Chondrocyte (in vitro differentiated cells): ENCODE measurements at regions not wholly inside any gene's neighbourhood (a gene's known extent, or its start where the extent isn't known, plus 50 kb on each side); places are given as distances from the start of the nearest gene placed in this dataset.

Experiments
- DNase-seq: peaks from one replicate; pipeline ENCODE4 v3.0.0; 2021; ENCODE audit warnings: mixed read lengths, low spot score
- H3K27ac Mint-ChIP-seq: one replicate; pipeline ENCODE4 v1.8.0; 2021; ENCODE audit warnings: mild to moderate bottlenecking, moderate library complexity, mixed read lengths; ENCODE audit not compliant: unreplicated experiment
- H3K27me3 Mint-ChIP-seq: 2 replicates; pipeline ENCODE4 v1.8.0; 2021; ENCODE audit warnings: low read depth, mixed read lengths
- H3K36me3 Mint-ChIP-seq: 2 replicates; pipeline ENCODE4 v1.8.0; 2021; ENCODE audit warnings: low read depth, mixed read lengths
- H3K4me1 Mint-ChIP-seq: 2 replicates; pipeline ENCODE4 v1.8.0; 2021; ENCODE audit warnings: low read depth, mild to moderate bottlenecking, mixed read lengths
- H3K4me3 Mint-ChIP-seq: one replicate; pipeline ENCODE4 v1.8.0; 2021; ENCODE audit warnings: mild to moderate bottlenecking, moderate library complexity, mixed read lengths; ENCODE audit not compliant: unreplicated experiment
- H3K9me3 Mint-ChIP-seq: 2 replicates; pipeline ENCODE4 v1.8.0; 2021; ENCODE audit warnings: low read depth, mixed read lengths
- TF ChIP-seq, protein P1 (sequence below): fragments of 200-600 bp; sonication (generic); IDR thresholded peaks from 2 replicates; pipeline ENCODE4 v1.5.0; 2021; ENCODE audit warnings: antibody characterized with exemption, mild to moderate bottlenecking, moderate library complexity

- Mint-ChIP-seq H3K4me1 (no peaks in the 10 kb centered on the region), H3K27ac (no peak overlapping the region), H3K27me3 (peaks cover 4% of the 10 kb centered on the region), H3K4me3 (no peak overlapping the region), H3K36me3 (no peaks in the 10 kb centered on the region), H3K9me3 (no peaks in the 10 kb centered on the region)
- no peak for DNase-seq
- TF ChIP-seq, protein P1, sequence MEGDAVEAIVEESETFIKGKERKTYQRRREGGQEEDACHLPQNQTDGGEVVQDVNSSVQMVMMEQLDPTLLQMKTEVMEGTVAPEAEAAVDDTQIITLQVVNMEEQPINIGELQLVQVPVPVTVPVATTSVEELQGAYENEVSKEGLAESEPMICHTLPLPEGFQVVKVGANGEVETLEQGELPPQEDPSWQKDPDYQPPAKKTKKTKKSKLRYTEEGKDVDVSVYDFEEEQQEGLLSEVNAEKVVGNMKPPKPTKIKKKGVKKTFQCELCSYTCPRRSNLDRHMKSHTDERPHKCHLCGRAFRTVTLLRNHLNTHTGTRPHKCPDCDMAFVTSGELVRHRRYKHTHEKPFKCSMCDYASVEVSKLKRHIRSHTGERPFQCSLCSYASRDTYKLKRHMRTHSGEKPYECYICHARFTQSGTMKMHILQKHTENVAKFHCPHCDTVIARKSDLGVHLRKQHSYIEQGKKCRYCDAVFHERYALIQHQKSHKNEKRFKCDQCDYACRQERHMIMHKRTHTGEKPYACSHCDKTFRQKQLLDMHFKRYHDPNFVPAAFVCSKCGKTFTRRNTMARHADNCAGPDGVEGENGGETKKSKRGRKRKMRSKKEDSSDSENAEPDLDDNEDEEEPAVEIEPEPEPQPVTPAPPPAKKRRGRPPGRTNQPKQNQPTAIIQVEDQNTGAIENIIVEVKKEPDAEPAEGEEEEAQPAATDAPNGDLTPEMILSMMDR, result no peak
These were observed 218.9 kb upstream of the ARL4C start for GRCh38 chr2:234715671-234716250.

DNA sequence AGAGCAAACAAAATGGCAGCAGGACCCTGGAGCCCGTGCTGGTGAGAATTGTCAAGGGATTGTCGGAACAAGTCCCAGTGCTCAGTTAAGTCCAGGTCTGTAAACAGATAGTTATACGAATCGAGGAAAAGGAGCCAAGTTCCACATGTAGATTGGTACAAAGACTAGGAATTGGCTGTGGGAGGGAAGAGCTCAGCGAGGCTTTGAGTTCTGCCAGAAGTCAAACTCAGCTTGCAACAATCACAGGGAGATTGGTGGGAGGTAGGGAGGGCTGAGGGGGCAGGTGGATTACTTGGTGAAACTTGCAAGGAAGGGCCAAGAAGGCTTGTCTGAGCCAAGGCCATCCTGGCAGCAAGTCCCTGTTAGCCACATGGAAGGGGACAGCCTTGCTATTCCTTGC, 217.8 kb upstream of the ARL4C start:
- Mint-ChIP-seq H3K27ac (no peak overlapping the region), H3K9me3 (no peaks in the 10 kb centered on the region), H3K4me1 (no peaks in the 10 kb centered on the region), H3K27me3 (peaks cover 4% of the 10 kb centered on the region), H3K36me3 (no peaks in the 10 kb centered on the region), H3K4me3 (no peak overlapping the region)
- DNase-seq, result no peak
- TF ChIP-seq, protein P1, result no peak

- H3K4me3 Mint-ChIP-seq, result no peak overlapping the region
- peaks cover 4% of the 10 kb centered on the region for H3K27me3 Mint-ChIP-seq
These were observed 215.6 kb upstream of the ARL4C start for GRCh38 chr2:234712421-234712935.

GRCh38 chr2:234711308-234711707, 214.4 kb upstream of the ARL4C start:
- no peak for DNase-seq
- Mint-ChIP-seq H3K9me3 (no peaks in the 10 kb centered on the region), H3K27ac (no peak overlapping the region), H3K36me3 (no peaks in the 10 kb centered on the region), H3K4me3 (no peak overlapping the region), H3K4me1 (no peaks in the 10 kb centered on the region), H3K27me3 (peaks cover 4% of the 10 kb centered on the region)
- TF ChIP-seq, protein P1, result no peak

More at GRCh38 chr2:234712421-234712935, 215.6 kb upstream of the ARL4C start:
- DNase-seq, result no peak
- H3K4me1 Mint-ChIP-seq, result no peaks in the 10 kb centered on the region
- H3K27ac Mint-ChIP-seq, result no peak overlapping the region
- TF ChIP-seq, protein P1, result no peak
- H3K36me3 Mint-ChIP-seq, result no peaks in the 10 kb centered on the region
- H3K9me3 Mint-ChIP-seq, result no peaks in the 10 kb centered on the region

GRCh38 chr2:234710587-234710986, 213.7 kb upstream of the ARL4C start:
- Mint-ChIP-seq H3K9me3 (no peaks in the 10 kb centered on the region), H3K27ac (no peak overlapping the region), H3K4me3 (no peak overlapping the region), H3K27me3 (peaks cover 4% of the 10 kb centered on the region), H3K4me1 (no peaks in the 10 kb centered on the region), H3K36me3 (no peaks in the 10 kb centered on the region)
- TF ChIP-seq, protein P1, result no peak
- no peak for DNase-seq
